ENCODE measurements at regions not wholly inside any gene's neighbourhood (a gene's known extent, or its start where the extent isn't known, plus 50 kb on each side); places are given as distances from the start of the nearest gene placed in this dataset.

GRCh38 chr13:110822669-110822945, 92.3 kb downstream of the ANKRD10 start:
- H3K36me3 ChIP-seq (ENCODE audit: insufficient read depth in 1 of 2, low read depth in 1 of 2), result no peaks in the 10 kb centered on the region
- no peak overlapping the region for H3K4me3 ChIP-seq
- no peaks in the 10 kb centered on the region for H3K27me3 ChIP-seq (ENCODE audit: insufficient read depth in 3 of 3, low read length in 2 of 3)
- no peak for TF ChIP-seq CTCF (IDR thresholded peaks at IDR 0.05)
- DNase-seq, result no peak
- intact Hi-C loops (cut with DNase I), result no loop called here
- no peak for ATAC-seq
- peaks cover 8% of the 10 kb centered on the region for H3K4me1 ChIP-seq
- H3K27ac ChIP-seq, result no peak overlapping the region
- WGBS, 3 donors, result 77 to 91% (median 88%) methylated on average over 7 to 10 of the region's 10 CpGs
- H3K9me3 ChIP-seq, result no peaks in the 10 kb centered on the region

GRCh38 chr13:110824702-110825300, 90.1 kb downstream of the ANKRD10 start:
- H3K36me3 ChIP-seq (ENCODE audit: insufficient read depth in 1 of 2, low read depth in 1 of 2), result no peaks in the 10 kb centered on the region
- no peaks in the 10 kb centered on the region for H3K9me3 ChIP-seq
- no peaks in the 10 kb centered on the region for H3K27me3 ChIP-seq (ENCODE audit: insufficient read depth in 3 of 3, low read length in 2 of 3)
- H3K27ac ChIP-seq, result no peak overlapping the region
- ATAC-seq (no peak), DNase-seq (no peak)
- intact Hi-C loops (cut with DNase I), result no loop called here
- TF ChIP-seq CTCF (IDR thresholded peaks at IDR 0.05), result no peak
- 81 to 85% (median 84%) methylated on average over 13 of the region's 13 CpGs for WGBS, 3 donors
- H3K4me3 ChIP-seq, result no peak overlapping the region
- peaks cover under 1% of the 10 kb centered on the region for H3K4me1 ChIP-seq

- Histone ChIP-seq H3K27me3 (ENCODE audit: insufficient read depth in 3 of 3, low read length in 2 of 3) (peaks cover 0 to under 1% (median 0%) of the 10 kb centered on the region in 3 donors), H3K4me1 (no peaks in the 10 kb centered on the region), H3K9me3 (no peaks in the 10 kb centered on the region), H3K4me3 (no peak overlapping the region), H3K36me3 (ENCODE audit: insufficient read depth in 1 of 2, low read depth in 1 of 2) (no peaks in the 10 kb centered on the region), H3K27ac (no peak overlapping the region)
- intact Hi-C loops (cut with DNase I), result no loop called here
- 72 to 76% (median 73%) methylated on average over 13 of the region's 13 CpGs for WGBS, 3 donors
- no peak for TF ChIP-seq CTCF (IDR thresholded peaks at IDR 0.05)
- ATAC-seq (no peak), DNase-seq (no peak)
Measured at GRCh38 chr13:110825516-110825915, 89.4 kb downstream of the ANKRD10 start.

GRCh38 chr13:110826101-110826500, 88.8 kb downstream of the ANKRD10 start:
- no peaks in the 10 kb centered on the region for H3K9me3 ChIP-seq
- no peaks in the 10 kb centered on the region for H3K4me1 ChIP-seq
- no peaks in the 10 kb centered on the region for H3K36me3 ChIP-seq (ENCODE audit: insufficient read depth in 1 of 2, low read depth in 1 of 2)
- H3K4me3 ChIP-seq, result no peak overlapping the region
- H3K27ac ChIP-seq, result no peak overlapping the region
- TF ChIP-seq CTCF (IDR thresholded peaks at IDR 0.05), result no peak
- intact Hi-C loops (cut with DNase I), result no loop called here
- ATAC-seq, result no peak
- peaks cover 0 to 3% (median 0%) of the 10 kb centered on the region in 3 donors for H3K27me3 ChIP-seq (ENCODE audit: insufficient read depth in 3 of 3, low read length in 2 of 3)
- 84 to 92% (median 90%) methylated on average over 5 of the region's 5 CpGs for WGBS, 3 donors
- DNase-seq, result no peak

Measured in psoas muscle (tissue), 7 donors.